ENCODE measurements at regions not wholly inside any gene's neighbourhood (a gene's known extent, or its start where the extent isn't known, plus 50 kb on each side); places are given as distances from the start of the nearest gene placed in this dataset.

GRCh38 chr17:52209507-52209906 lies 51.0 kb upstream of the CA10 start:
- H3K4me1 ChIP-seq (ENCODE audit: control insufficient read depth, insufficient read depth, low read length), result no peaks in the 10 kb centered on the region
- no peaks in the 10 kb centered on the region for H3K36me3 ChIP-seq (ENCODE audit: control insufficient read depth, insufficient read depth, low read length)
- ChIA-PET CTCF (interaction anchor here (0.5 kb wide), 1 partner anchor 1094 kb away, joined by 4 read pairs; no protein-coding TSS in a partner anchor), POLR2A (no interaction called here)
- no peaks in the 10 kb centered on the region for H3K27me3 ChIP-seq (ENCODE audit: control insufficient read depth, insufficient read depth, low read length)
- in situ Hi-C loops (cut with HindIII; ENCODE audit: low pct_unique_long_range_greater_than_20kb, low sequenced_read_pairs), result no loop called here
- no peak overlapping the region for H3K27ac ChIP-seq (ENCODE audit: low read length)
- no peak overlapping the region for H3K4me3 ChIP-seq (ENCODE audit: low read depth in 2 of 2, low read length in 2 of 2)
- ATAC-seq (no peak), DNase-seq (ENCODE audit: low read depth, low spot score) (no peak)
- no peaks in the 10 kb centered on the region for H3K9me3 ChIP-seq (ENCODE audit: control insufficient read depth, insufficient read depth, low read depth, low read length)
- no TSS peak for BruUV-seq (replicated peaks)
- intact Hi-C loops (cut with micrococcal nuclease; ENCODE audit: unreplicated experiment), result no loop called here
- TF ChIP-seq REST (IDR thresholded peaks at IDR 0.05; ENCODE audit: insufficient read depth in 1 of 2, low read depth in 2 of 2, low read length in 1 of 2) (no peak), POLR2AphosphoS5 (IDR thresholded peaks at IDR 0.05; ENCODE audit: low read depth, low read length) (no peak), TCF7L2 (IDR thresholded peaks at IDR 0.05; ENCODE audit: low read depth, low read length) (no peak), SIN3A (IDR thresholded peaks at IDR 0.05; ENCODE audit: borderline replicate concordance, insufficient read depth, low read depth, low read length) (no peak), CTCF (IDR thresholded peaks at IDR 0.05) (no peak)

Data from Panc1 (cell line).